Stimulated activated CD8-positive, alpha-beta memory T cell treated with anti-CD3 and anti-CD28 coated beads, Interleukin-12 subunit alpha, Interleukin-12 subunit beta, amount 100 ng/mL, for 4 hours (primary cell): ENCODE measurements at regions not wholly inside any gene's neighbourhood (a gene's known extent, or its start where the extent isn't known, plus 50 kb on each side); places are given as distances from the start of the nearest gene placed in this dataset.

Source experiments
- DNase-seq: peaks from one replicate; pipeline ENCODE4 v3.0.0-alpha.2; 2020; ENCODE audit warnings: low read depth

DNA sequence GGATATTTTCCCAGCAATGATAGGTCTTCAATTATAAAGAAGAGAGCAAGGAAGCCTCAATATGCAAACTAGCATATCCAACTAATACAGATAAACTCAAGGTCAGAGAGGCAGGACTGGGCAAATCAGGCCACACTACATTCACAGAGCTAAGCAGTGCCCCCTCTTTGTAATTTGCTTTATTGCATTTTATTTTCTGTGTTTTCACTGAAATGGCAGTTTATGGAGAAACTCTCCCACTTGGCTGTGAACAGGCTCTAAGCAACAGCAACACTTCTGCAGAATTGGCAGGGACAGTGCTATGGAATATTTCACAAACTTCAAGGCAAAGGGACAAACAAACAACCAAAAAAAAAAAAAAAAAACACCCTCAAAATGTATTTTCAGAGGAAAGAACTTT is 93.4 kb upstream of the SOD1 start:
- DNase-seq: no peak

- no peak for DNase-seq
These were observed 95.1 kb upstream of the SOD1 start for GRCh38 chr21:31564439-31564838.

DNA sequence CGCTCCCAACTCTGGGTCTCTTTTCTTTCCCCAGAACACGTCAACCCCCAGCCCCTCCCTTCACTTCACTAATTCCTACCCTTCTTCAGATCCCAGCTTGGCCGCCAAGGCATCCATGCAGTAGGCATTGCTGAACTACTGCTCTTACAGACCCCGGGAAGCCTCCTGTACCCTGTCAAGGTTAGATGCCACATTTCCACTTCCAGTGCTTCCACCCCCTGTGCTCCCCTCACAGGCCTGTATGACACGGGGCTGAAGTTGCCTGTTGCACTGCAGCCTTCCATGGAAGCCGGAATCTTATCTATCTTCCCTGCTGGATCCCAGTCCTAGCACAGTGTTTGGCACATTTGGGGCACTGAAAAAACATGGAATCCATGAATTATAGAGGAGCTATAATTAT is 99.0 kb upstream of the SOD1 start:
- DNase-seq: no peak

DNA sequence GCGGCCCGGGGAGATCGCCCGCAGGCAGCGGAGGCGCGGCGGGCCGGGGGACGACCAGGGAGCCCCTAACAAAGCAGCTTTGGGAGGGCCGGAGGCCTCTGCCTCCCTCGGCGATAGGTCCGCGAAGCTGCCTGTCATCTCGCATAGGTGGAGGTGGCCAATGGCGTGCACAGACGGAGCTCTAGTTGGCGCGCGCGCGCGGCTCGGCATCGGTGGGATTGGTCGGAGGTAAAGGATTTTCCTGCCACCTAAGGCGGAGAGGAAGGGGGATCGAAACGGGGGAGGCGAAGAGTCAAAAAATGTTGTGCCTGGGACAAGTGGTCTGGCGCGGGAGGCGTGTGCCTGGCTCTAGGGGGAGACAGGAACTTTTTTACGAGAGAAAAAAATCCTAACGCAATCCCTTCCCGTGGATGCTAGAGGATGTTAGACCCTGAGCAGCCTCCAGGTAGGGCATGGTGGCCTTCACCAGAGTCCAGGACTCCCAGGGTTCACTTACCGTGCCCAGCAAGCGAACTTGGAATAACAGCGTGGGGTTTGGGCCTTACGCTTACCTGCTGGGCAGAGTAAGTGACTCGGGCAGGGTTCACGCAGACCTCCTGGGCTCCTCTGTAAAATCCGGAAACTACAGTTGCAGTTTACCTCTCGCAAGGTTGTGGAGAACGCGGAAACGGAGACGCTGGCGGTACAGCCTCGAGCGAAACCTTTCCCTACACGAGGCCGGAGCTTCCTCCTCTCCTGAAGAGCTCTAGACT is 99.9 kb upstream of the SOD1 start:
- DNase-seq: peak; percentile 85

GRCh38 chr21:31558962-31559367 is 100.5 kb upstream of the SOD1 start:
- peak; percentile 87 for DNase-seq

- peak; percentile 3 for DNase-seq
These were observed 101.1 kb upstream of the SOD1 start for GRCh38 chr21:31558189-31558961.

DNA sequence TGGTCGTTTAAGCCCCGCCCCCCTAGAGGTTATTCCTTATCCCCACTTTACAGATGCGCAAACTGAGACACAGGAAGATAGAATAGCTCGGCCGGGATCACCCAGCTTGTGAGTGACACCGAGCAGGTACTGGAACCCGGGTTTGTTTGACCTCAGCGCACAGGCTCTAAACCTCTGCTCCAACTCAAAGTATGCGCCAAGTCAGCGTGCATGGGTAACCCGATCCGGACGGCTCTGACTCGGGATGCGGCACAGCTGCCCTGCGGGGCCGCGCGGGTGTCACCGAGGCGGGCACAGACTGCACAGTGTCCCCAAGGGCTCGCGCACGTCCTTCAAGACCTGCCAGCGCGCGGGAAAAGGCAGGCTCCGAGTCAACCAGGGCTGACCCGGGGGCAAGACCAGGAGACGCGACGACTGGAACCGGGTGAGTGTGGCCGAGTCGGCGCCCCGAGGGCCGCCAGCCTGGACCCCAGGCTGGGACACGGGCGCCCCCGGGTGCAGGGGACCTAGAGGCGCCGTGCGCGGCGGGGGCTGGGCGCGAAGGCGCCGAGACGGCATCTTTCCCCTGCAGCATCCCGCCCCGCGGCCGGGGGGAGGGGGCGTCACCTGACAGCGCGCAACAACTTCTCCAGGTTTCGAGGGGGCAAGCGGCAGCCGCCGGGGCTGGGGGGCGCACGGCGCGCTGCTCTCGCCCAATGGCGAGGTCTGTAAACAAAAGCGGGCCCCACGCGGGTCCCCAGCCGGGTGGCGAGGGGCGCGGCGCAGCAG is 101.9 kb upstream of the SOD1 start:
- no peak for DNase-seq

GRCh38 chr21:31556662-31557061 is 102.8 kb upstream of the SOD1 start:
- no peak for DNase-seq

DNA sequence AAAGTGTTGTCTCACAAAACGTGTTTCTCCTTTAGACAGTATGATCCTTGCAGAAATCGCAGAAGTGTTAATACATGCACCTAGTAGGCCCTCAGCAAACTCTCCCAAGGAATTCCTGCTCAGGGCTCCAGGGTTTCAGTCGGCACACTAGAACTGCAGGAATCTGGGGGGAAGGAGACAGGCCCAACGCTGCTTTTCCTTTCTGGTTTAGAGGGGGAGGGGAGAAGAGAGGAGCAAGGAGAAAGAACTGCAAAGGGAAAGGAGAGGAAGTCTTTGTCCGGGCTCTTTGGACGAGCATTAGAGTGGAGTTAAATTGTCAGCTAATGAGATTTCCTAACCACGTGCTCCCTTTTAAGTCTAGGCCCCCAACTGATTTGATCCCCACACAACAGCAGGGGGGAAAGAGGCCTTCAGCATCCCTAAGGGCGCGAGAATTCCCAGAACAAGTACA is 103.7 kb upstream of the SOD1 start:
- DNase-seq: no peak

DNA sequence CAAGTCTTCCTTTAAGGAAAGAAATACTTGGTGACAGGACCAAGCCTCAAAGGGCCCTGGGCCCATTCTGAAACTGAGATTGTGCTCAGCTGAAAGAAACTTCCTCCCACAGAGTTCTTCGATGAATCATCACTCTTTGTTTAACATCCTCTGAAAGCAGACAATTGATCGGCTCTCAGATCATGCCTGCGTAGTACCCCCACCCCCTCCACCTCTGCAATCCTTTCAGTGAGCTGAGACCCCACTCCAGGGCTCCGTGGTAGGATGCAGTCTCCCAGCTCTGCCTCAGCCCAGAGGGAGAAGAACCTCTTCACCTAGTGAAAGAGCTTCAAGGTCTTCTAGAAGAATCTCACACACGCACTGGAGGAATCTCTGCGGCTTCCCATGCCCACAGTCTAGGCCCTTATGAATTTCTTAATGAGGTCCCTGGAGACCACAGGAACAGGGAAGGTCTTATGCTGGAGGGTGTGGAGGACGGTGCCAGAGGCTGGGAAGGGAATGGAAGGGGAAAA is 104.9 kb upstream of the SOD1 start:
- DNase-seq: no peak

DNA sequence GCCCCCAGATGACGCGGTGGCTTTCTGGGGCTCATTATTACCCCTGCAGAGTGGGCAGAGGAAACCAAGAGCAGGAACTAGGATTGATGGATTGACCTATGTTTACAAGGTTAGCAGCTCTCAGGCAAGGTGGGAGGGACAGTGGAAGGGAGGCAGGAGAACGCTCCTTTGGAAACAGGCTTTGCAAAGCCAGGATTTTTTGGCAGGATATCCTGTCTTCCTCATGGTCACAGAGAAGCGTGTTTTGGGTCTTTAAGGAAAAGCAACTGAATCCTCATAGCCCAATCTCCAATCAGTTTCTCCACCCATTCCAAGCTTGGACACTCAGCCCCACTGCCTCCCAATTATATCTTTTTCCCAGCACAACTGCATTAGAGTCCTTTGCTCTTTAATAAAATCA is 105.6 kb upstream of the SOD1 start:
- DNase-seq: no peak

DNA sequence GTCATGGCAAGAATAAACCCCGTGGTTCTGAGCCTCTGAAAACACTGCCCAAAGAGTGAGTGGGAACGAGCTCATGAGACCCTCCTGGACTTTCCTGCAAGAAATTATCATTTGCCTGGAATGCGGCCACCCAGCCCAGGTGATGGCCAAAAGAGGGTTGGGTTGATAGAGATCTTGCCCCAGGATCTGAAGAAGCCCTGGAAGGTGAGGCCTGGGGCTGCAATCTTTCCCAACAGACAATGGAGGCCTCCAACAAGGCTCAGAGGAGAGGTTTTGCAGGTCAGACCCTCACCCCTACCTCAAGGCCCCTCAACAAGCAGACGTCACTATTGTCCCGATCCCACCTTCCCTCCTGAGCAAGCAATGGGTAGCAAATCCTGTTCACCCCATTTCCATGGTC is 106.0 kb upstream of the SOD1 start:
- DNase-seq: no peak

DNA sequence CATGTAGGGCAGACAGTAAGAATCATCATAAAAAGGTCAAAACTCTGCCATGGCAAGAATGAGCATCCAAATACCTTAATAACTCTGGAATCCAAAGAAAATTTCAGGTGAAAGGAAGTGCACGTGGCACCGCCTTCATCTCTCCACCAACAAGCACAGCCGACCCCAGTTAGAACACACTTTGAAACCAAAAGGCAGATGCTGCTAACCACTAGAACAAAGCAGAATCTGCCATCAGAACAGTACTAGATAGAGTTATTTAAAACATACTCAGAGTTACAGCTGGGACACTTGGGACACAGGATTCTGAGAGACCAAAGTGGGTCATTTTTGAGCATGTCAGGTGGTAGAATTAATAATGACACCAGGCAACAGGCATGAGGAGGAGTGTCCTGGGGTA is 106.7 kb upstream of the SOD1 start:
- no peak for DNase-seq

GRCh38 chr21:31550070-31550469 is 109.4 kb upstream of the SOD1 start:
- no peak for DNase-seq

GRCh38 chr21:31548688-31549087 is 110.8 kb upstream of the SOD1 start:
- DNase-seq: no peak

GRCh38 chr21:31546443-31547170 is 112.9 kb upstream of the SOD1 start:
- no peak for DNase-seq

GRCh38 chr21:31545036-31545435 is 114.5 kb upstream of the SOD1 start:
- no peak for DNase-seq

- no peak for DNase-seq
These were observed 116.3 kb upstream of the SOD1 start for GRCh38 chr21:31543191-31543590.

- no peak for DNase-seq
These were observed 120.7 kb upstream of the SOD1 start for GRCh38 chr21:31538816-31539215.

- DNase-seq: no peak
These were observed 121.5 kb upstream of the SOD1 start for GRCh38 chr21:31537872-31538576.

- DNase-seq: no peak
These were observed 123.4 kb upstream of the SOD1 start for GRCh38 chr21:31536138-31536537.
